ENCODE measurements at regions not wholly inside any gene's neighbourhood (a gene's known extent, or its start where the extent isn't known, plus 50 kb on each side); places are given as distances from the start of the nearest gene placed in this dataset.

DNA sequence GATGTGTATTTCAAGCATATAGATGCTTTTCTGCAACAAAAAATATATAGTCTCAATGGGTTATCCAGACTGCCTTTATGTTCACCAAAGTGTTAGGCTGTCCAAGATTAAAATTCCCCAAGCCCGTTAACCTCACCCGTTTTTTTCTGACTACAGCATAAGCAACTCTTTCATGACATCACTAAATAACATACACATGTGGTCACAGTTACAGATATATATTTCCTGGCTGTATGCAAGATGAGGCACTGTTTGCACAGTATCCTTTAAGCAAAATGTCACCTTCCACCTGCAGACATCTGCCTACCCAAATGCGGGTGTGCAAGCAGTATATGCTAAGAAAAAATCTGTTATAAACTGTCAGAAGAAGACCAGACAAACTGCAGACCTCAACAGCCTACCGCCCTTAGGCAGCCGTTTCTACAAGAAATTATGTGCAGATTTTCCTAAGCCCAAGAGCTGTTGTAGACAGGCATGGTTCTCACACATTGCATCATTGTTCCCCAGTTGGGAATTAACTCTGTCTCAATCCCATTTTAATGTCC lies 183.1 kb upstream of the MXRA5 start:
- TF ChIP-seq POLR2A (IDR thresholded peaks at IDR 0.05): no peak
- TF ChIP-seq, protein P1, sequence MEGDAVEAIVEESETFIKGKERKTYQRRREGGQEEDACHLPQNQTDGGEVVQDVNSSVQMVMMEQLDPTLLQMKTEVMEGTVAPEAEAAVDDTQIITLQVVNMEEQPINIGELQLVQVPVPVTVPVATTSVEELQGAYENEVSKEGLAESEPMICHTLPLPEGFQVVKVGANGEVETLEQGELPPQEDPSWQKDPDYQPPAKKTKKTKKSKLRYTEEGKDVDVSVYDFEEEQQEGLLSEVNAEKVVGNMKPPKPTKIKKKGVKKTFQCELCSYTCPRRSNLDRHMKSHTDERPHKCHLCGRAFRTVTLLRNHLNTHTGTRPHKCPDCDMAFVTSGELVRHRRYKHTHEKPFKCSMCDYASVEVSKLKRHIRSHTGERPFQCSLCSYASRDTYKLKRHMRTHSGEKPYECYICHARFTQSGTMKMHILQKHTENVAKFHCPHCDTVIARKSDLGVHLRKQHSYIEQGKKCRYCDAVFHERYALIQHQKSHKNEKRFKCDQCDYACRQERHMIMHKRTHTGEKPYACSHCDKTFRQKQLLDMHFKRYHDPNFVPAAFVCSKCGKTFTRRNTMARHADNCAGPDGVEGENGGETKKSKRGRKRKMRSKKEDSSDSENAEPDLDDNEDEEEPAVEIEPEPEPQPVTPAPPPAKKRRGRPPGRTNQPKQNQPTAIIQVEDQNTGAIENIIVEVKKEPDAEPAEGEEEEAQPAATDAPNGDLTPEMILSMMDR (IDR thresholded peaks at IDR 0.05): no peak
